ENCODE measurements at regions not wholly inside any gene's neighbourhood (a gene's known extent, or its start where the extent isn't known, plus 50 kb on each side); places are given as distances from the start of the nearest gene placed in this dataset.

DNA sequence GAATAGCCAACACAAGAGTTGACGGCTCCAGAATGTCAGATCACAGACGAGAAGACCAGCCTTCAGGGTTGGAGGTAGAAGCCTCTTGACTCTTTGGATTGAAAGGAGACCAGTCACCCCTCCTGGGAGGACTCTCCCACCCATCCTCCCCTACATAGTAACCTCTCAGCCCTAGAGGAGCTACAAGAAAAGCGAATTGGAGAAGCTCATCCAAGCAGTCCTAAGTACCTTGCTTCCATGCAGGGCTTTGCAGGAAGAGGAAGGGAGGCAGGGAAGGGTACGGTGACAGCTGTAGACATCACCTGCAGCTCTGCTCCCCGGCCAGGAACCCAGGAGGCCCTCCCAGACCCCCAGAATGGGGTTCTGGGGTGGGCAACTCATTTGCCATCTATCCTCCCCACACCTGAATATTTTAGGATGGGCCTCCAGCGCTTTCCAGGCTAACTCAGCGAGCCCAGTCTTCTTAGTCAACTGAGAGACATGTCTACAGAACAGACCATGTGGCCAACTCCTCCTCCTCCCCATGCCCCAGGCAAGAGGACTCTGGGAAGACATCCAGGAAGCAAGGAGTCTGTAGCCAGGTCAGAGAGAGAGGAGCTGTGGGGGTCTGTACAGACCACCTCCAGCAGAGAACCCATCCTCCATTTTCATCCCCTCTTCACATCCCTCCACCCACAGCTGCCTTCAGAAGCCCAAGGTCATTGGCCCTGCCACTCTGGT lies 55.6 kb upstream of the LBX1 start:
- H3K4me1 ChIP-seq: no peaks in the 10 kb centered on the region
- H3K27ac ChIP-seq: no peak overlapping the region
- H3K27me3 ChIP-seq: peaks cover 0 to 51% of the 10 kb centered on the region in 2 donors
- no peaks in the 10 kb centered on the region for H3K36me3 ChIP-seq
- intact Hi-C loops (cut with DNase I; ENCODE audit: low total_unique reads): no loop called here
- TF ChIP-seq, protein P1, sequence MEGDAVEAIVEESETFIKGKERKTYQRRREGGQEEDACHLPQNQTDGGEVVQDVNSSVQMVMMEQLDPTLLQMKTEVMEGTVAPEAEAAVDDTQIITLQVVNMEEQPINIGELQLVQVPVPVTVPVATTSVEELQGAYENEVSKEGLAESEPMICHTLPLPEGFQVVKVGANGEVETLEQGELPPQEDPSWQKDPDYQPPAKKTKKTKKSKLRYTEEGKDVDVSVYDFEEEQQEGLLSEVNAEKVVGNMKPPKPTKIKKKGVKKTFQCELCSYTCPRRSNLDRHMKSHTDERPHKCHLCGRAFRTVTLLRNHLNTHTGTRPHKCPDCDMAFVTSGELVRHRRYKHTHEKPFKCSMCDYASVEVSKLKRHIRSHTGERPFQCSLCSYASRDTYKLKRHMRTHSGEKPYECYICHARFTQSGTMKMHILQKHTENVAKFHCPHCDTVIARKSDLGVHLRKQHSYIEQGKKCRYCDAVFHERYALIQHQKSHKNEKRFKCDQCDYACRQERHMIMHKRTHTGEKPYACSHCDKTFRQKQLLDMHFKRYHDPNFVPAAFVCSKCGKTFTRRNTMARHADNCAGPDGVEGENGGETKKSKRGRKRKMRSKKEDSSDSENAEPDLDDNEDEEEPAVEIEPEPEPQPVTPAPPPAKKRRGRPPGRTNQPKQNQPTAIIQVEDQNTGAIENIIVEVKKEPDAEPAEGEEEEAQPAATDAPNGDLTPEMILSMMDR (IDR thresholded peaks at IDR 0.05): no peak
- TF ChIP-seq POLR2A (IDR thresholded peaks at IDR 0.05): no peak
- no peak for TF ChIP-seq POLR2AphosphoS5 (IDR thresholded peaks at IDR 0.05)
- no peaks in the 10 kb centered on the region for H3K9me3 ChIP-seq
- no peak for DNase-seq (ENCODE audit: low spot score in 2 of 2)
- H3K4me3 ChIP-seq: no peak overlapping the region

DNA sequence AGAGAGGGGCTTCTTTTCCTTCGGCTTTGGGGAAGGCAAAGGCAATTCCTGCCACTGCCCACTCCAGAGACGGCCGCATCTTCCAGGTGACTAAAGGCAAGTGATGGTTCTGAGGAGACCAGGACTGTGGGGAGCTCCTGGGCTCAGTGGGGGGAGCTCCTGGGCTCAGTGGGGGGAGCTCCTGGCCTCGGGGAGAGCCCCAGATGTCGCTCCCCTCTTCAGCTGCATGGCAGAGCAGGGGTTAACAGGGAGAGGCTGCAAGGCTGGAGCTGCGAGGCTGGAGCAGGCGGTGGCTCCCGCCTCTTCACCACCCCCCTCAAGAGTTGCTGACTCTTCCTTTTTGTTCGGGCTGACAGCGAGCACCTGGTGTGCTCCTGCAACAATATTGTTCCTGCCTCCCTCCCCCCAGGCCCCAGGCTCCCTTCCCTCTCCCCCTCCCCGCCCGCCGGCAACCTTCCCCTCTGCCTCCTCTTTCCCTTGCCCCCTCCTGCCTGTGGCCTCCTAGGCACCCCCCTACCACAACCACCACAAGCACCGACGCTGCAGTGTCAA lies 56.3 kb upstream of the LBX1 start:
- Histone ChIP-seq H3K4me3 (no peak overlapping the region), H3K9me3 (no peaks in the 10 kb centered on the region), H3K4me1 (no peaks in the 10 kb centered on the region), H3K27ac (no peak overlapping the region), H3K36me3 (no peaks in the 10 kb centered on the region), H3K27me3 (peaks cover 0 to 58% of the 10 kb centered on the region in 2 donors)
- no peak for DNase-seq (ENCODE audit: low spot score in 2 of 2)
- intact Hi-C loops (cut with DNase I; ENCODE audit: low total_unique reads): no loop called here
- TF ChIP-seq POLR2AphosphoS5 (IDR thresholded peaks at IDR 0.05): no peak
- TF ChIP-seq, protein P1 (IDR thresholded peaks at IDR 0.05): no peak

DNA sequence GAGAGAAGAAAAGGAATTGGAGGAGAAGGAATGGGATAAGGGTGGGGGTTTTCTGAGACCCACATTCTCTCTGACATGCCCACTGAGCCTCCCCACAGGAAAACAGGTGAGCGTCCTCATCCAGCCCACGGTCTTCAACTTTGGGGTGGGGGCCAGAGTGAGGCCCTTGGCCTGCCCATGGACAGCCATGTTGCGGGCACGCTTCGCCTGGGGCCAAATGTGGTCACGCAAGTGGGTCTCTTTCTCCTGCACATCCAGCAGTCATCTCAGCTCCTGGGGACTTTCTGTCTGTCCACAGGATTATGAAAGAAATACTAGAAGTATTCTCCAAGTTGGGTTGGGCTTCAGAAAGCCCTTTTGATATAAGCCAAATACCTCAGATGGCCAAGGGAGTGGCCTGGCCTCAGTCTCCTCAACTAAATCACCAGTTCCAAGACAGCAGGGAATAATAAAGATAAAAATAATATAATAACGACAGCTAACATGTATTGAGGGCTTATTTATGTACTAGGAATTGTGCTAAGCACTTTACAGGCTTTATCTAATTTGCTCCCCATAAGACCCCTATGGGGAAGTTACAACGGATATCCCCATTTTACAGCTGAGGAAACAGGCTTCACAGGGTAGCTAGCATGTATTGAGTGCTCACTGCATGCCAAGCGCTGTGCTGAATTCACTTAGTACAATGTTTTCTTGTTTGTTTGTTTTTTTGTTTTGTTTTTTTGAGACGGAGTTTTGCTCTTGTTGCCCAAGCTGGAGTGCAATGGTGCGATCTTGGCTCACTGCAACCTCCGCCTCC lies 57.2 kb upstream of the LBX1 start:
- H3K27ac ChIP-seq: no peak overlapping the region
- intact Hi-C loops (cut with DNase I; ENCODE audit: low total_unique reads): no loop called here
- no peak for DNase-seq (ENCODE audit: low spot score in 2 of 2)
- peaks cover 0 to 3% of the 10 kb centered on the region in 2 donors for H3K4me1 ChIP-seq
- H3K36me3 ChIP-seq: no peaks in the 10 kb centered on the region
- H3K9me3 ChIP-seq: no peaks in the 10 kb centered on the region
- H3K4me3 ChIP-seq: no peak overlapping the region
- TF ChIP-seq POLR2A (IDR thresholded peaks at IDR 0.05): no peak
- H3K27me3 ChIP-seq: peaks cover 2 to 66% of the 10 kb centered on the region in 2 donors

DNA sequence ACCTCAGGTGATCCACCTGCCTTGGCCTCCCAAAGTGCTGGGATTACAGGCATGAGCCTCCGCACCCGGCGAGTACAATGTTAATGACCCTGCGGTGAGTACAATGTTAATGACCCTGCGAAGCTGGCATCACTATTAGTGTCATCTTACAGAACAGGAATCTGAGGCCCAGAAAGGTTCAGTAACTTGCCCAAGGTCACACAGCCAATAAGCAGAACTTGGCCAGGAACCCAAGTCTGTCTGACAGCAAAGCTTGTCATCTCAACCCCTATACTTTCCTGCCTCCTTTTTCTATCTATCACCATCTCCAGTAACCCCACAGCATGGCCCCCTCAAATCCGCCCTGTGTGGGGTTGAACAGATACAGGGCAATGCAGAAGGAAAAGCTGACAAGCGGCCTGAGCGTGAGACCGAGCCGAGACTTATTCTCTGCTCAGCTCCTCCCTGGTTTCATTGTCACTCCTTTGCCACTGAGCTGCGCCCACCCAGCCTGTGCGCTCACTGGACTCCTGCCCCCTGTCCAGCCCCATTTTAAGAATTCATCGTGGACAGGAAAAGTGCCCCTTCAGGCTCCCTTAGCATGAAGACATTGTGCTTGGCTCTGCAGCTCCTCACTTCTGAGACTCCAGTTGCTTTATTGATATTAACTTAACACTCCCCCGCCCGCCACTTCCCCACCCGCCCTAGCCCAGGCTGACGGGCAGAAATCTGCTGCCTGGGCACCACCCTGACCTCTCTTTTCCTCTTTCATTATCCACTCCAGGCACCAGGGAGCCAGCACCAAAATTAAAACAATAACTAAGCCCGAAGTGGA lies 58.1 kb upstream of the LBX1 start:
- no peak overlapping the region for H3K27ac ChIP-seq
- H3K4me1 ChIP-seq: peaks cover 0 to 4% of the 10 kb centered on the region in 2 donors
- TF ChIP-seq, protein P1 (IDR thresholded peaks at IDR 0.05): no peak
- TF ChIP-seq POLR2A (IDR thresholded peaks at IDR 0.05) (no peak), POLR2AphosphoS5 (IDR thresholded peaks at IDR 0.05) (no peak)
- H3K36me3 ChIP-seq: no peaks in the 10 kb centered on the region
- no peak for DNase-seq (ENCODE audit: low spot score in 2 of 2)
- H3K9me3 ChIP-seq: no peaks in the 10 kb centered on the region
- intact Hi-C loops (cut with DNase I; ENCODE audit: low total_unique reads): no loop called here
- H3K4me3 ChIP-seq: no peak overlapping the region
- peaks cover 2 to 68% of the 10 kb centered on the region in 2 donors for H3K27me3 ChIP-seq

DNA sequence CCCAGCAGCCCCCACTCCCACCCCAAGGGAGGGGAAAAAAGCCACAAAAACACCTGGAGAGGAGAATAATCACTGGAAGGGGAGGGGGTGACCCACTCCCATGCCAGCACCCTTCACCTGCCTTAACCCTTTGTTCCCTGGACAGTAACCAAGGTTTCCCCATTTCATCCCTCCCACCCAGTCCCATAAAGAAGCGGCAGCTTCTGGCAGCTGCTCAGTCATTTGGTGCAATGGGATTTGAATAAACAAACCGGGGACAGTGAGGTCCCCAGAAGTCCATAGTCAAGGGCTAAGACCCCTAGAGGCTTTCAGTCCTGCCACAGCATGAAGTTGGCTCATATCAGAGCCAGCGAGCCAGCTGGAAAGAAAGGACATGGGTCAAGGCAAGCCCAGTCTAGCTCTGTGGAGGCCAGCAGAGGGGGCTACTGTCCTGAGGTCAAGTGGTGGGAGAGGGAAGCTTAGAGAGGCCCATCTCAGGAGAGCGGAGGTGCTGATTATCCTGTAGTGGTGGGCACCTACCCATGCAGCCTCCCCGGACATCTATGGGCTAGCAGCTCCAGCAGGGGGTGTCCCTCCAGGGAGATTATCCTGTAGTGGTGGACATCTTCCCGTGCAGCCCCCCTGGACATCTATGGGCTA lies 58.9 kb upstream of the LBX1 start:
- H3K27ac ChIP-seq: no peak overlapping the region
- H3K4me3 ChIP-seq: no peak overlapping the region
- peaks cover 2 to 67% of the 10 kb centered on the region in 2 donors for H3K27me3 ChIP-seq
- no peaks in the 10 kb centered on the region for H3K9me3 ChIP-seq
- no peak for DNase-seq (ENCODE audit: low spot score in 2 of 2)
- TF ChIP-seq POLR2AphosphoS5 (IDR thresholded peaks at IDR 0.05) (no peak), POLR2A (IDR thresholded peaks at IDR 0.05) (no peak)
- TF ChIP-seq, protein P1 (IDR thresholded peaks at IDR 0.05): no peak
- intact Hi-C loops (cut with DNase I; ENCODE audit: low total_unique reads): no loop called here
- H3K4me1 ChIP-seq: peaks cover 0 to 9% of the 10 kb centered on the region in 2 donors
- no peaks in the 10 kb centered on the region for H3K36me3 ChIP-seq

All from breast epithelium (tissue), 4 donors.